ENCODE measurements at regions not wholly inside any gene's neighbourhood (a gene's known extent, or its start where the extent isn't known, plus 50 kb on each side); places are given as distances from the start of the nearest gene placed in this dataset.
"Not testable (repeated sequence)": the region's sequence is repeated elsewhere in the genome, so short reads cannot be mapped to it uniquely, and the experiment has no call there.

DNA sequence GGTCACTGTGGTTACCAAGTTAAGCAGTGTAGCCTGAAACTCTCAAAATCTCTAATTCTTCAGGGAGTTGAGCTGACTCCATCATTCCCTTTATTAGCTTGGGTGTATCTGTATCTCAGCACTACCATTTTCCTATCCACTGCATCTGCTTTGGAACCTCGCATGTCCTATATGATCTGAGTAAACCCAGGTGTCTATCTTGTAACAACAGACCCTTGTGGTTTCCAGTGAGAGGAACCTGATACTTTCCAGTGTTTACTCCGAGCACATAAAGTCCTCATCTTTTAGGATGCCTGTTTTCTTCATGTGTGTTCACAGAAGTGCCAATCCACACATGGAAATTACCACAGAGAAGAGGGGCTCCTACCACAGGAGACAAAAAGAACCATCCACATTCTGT lies 650.4 kb downstream of the LMO4 start:
- no peak for DNase-seq (ENCODE audit: low spot score)
- ATAC-seq: no peak

DNA sequence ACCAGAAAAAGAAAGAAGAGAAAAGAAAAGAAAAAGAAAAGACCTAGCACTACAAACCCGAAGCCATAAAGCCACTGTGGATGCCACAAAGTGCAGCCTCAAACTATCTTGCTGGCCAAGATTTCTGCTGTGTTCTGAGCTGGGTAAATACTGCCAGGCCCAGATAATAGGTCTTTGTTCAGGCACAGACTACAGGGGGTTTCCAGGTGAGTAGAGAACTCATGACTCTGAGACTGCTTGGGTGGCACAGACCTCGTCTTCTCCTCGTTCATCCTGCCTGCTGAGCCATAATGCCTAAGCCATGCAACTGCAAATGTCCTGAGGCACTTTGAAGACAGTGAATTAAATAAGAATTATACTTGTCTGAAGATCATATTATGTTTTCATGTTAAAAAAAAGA lies 651.8 kb downstream of the LMO4 start:
- ATAC-seq: no peak
- no peak for DNase-seq (ENCODE audit: low spot score)

DNA sequence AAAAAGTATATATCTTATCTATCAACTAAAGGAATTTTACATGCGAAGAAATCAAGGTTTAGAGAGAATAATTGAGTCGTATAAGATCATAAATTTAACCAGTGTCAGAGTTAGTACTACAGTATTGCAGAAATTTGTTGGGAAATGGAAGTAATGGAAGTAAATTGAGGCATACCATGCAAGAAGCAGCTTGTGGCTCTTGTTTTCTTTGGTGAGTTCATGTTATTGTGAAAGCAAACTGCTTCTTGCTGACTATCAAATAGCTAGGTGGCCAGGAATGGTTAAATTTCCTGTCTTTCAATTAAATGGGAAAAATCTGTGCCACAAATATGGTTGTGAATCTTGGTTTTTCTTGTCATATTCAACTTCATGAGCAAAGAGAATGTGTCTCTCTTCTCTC lies 652.7 kb downstream of the LMO4 start:
- no peak for DNase-seq (ENCODE audit: low spot score)
- ATAC-seq: no peak

DNA sequence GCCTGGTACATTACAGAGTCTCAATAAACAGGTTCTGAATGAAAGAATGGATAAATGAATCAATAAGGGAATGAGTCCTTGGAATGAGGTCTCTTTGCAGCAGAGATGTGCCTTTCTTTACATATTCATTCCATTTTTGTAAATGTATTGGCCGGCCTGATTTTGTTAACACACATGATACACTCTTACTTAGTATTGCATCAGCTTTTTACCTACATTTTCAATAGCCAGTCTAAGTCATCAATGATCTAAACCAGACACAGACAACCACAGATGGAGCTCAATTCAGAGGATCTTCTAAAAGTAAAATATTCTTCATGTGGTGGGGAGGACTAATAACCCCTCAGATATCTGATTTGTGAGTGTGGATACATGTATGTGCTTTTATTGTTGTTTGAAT lies 653.1 kb downstream of the LMO4 start:
- DNase-seq (ENCODE audit: low spot score): no peak
- ATAC-seq: no peak

DNA sequence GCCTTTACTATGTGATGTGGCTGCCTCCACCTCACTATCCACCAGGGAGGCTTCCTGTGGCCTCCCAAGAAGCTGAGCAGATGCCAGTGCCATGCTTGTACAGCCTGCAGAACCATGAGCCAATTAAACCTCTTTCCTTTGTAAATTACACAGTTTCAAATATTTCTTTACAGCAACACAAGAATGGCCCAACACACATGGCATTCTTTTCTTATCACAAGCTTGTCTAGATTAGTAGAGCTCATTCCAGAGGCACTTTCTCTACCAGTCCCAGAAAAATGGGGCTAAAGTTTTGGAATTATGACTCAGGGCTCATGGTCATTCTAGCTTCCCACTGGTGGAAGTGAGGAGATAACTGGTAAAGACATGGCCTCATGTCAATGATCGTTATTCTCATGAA lies 655.2 kb downstream of the LMO4 start:
- ATAC-seq: no peak
- no peak for DNase-seq (ENCODE audit: low spot score)

DNA sequence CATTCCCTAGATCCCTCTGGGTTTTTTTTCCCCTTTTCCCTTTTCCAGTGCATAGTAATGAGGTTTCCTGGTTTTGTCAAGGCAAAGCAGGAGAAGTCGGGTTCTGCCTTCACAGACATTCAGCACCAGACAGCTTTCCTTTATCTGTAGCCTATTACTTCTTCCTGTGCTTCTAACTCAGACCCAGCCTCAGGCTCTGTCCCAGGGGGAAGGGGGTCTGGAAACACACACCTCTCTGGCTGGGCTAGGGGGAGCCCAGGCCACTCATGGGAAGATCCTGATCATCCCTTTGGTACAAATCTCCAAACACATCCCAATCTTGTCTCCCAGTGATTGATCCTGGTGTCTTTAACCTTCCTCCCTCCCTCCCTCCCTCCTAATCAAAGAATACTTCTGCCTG lies 656.4 kb downstream of the LMO4 start:
- ATAC-seq (no peak), DNase-seq (ENCODE audit: low spot score) (no peak)

DNA sequence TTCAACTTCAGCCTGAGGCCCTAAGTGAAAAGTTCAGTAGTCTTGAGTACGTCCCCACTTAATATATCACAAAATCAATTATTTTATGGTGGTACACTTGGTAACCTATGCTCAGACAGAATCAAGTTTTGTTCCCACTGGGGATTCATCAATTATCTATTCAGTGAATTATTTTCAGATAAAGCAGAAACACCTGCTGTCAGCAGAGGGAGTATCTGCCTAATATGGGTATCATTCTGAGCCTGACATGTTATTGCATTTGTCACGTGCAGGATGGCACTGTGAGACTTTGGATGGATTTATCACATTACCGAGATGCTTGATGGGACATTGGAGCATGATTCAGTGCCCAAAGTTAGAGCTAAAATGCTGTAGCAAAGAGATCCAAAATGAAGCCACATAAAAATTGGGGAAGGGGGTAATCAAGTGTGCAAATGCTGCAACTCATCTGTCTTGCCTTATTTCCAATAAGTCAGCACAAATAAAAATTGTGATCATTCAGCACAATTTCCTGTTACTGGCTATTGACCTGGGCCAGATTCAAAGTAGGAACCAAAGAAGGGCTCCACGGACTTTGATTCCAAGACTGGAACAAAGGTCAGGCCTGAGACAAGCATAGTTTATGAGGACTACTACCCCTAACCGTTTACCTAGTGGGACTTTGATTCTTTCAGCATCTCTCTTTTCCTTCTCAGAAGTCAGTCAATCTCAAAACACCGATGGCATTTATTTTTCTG lies 657.6 kb downstream of the LMO4 start:
- DNase-seq (ENCODE audit: low spot score) (no peak), ATAC-seq (peak; percentile 69)

DNA sequence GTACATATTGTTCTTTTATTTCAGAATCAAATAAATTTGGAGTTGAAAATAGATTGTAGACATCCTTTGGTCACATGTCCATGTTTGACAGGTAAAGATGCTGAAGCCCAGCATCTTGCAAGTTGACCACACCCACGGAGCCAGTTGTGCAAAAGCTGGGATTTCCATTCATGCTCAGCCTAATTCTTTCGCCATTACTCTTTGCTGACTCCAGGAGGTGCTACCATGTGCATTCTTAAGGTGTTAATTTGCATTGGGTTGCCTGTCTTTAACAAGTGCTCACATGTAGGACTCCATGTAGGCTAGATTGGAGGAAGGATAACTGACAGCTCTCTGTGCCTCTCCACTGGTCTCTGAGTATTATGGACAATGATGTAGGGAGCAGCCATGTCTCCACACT lies 660.7 kb downstream of the LMO4 start:
- no peak for DNase-seq (ENCODE audit: low spot score)
- no peak for ATAC-seq

DNA sequence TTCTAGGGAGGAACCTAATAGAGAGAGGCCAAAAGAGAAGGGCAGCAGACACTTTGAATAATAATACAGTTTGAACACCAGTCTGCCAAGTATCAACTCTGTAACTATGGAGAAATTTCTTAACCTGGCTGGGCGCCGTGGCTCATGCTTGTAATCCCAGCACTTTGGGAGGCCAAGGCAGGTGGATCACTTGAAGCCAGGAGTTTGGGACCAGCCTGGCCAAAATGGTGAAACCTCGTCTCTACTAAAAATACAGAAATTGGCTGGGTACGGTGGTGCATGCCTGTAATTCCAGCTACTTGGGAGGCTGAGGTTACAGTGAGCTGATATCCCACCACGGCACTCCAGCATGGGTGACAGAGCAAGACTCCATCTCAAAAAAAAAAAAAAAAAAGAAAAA lies 663.9 kb downstream of the LMO4 start:
- not testable (repeated sequence) for ATAC-seq; DNase-seq (ENCODE audit: low spot score)

DNA sequence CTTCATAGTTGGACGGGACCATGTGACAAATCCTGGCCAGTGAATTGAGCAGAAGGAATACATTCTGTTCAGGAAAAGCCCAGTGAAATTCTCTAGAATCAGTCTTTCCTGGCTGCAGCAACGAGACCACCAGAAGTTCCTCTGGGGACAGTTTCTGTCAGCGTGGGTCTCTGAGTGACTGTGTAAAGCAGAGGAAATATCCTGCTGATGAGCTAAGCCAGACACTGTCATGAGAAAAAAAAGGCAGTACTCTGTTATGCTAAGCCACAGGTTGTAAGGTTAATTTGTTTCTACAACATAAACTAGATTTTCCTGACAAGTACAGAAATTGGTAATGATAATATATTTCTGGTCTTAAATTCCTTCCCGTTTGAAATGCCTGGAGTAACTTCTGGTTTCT lies 664.4 kb downstream of the LMO4 start:
- no peak for ATAC-seq
- DNase-seq (ENCODE audit: low spot score): no peak

DNA sequence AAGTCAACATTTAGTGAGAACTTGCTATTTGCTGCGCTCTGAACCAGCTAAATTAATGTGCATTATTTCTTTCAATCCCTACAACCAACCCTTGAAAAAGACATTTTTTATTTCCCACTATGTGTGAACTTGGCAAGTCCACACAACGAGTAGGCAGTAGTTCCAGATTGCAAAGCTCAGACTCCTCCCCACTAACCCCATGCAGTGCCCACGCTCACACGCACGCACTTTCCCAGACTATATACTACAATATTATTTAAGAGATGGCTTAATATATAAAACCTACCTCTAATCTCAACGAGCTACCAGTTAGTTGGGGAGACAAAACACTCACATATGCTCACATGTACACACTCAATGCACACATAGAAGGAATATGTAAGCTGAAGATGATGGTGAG lies 671.2 kb downstream of the LMO4 start:
- DNase-seq (ENCODE audit: low spot score): no peak
- ATAC-seq: no peak

DNA sequence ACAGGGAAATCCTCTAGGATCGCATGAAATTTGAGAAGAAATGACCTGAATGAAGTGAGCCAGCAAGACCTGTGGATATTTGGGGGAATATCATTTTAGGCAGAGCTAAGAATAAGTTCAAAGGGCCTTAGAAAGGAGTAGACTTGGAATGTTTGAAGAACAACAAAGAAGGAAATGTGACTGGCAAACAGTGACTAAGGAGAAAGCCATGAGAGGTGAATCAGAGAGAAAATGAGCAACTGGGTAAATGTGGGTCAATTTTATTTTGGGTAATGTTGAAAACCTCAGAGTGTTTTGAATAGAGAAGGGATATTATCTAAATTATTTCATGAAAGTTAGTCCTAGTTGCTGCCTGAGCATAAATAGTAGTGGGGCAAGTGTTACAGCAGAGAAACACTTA lies 672.8 kb downstream of the LMO4 start:
- no peak for DNase-seq (ENCODE audit: low spot score)
- ATAC-seq: no peak

DNA sequence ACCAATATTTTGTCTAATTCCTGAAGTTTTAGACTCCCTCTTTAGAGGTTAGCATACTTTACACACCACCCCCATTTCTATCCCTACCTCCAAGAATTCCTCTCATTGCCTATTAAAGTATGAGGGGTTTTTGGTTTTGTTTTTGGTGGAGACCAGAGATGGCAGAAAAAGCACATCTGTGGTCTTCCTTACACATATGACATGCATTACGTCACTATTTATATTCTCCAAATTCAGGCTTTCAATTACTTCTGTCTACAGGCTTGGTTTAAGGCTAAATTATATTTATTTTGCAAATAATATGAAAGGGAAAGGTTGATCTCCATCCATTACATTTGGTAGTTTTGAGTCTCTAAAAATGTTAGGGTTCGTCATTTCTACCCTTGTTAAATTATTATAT lies 674.6 kb downstream of the LMO4 start:
- ATAC-seq (no peak), DNase-seq (ENCODE audit: low spot score) (no peak)

DNA sequence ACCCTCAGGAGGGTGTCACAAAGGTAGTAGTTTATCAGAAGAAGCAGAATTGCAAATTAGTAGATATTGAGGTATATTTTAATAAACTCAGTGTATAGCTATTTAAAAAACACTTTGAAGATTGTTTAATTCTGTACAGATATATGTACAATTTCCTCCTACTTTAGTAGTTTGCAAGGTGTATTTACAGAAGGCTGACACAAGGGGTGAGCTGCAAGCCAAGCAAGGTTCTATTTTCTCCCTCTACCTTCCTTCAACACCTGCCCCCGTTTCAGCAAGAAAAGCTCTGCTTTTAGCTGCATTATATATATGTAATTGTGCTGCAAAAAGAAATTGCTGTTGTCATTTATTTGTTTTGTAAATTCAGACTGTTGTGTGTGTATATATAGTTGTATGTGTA lies 674.2 kb upstream of the PKN2 start:
- DNase-seq (ENCODE audit: low spot score): no peak
- ATAC-seq: no peak

DNA sequence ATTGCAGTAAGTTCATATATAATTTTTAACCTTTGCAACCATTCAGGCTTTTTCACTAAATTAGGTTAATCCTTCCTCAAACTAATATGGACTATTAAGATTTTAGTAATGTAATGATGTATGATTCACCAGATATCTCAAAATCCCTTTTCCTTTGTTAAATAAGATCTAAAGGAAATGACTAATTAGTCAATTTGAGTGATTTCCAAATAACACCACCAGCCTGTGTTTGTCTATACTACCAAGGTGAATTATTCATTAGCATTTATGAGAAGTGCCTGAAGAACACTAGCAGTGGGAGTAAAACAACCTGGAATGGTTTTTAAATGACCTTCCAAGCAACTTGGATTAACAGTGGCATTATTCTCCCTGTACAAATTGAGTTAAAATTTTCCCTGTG lies 670.6 kb upstream of the PKN2 start:
- DNase-seq (ENCODE audit: low spot score) (no peak), ATAC-seq (no peak)

DNA sequence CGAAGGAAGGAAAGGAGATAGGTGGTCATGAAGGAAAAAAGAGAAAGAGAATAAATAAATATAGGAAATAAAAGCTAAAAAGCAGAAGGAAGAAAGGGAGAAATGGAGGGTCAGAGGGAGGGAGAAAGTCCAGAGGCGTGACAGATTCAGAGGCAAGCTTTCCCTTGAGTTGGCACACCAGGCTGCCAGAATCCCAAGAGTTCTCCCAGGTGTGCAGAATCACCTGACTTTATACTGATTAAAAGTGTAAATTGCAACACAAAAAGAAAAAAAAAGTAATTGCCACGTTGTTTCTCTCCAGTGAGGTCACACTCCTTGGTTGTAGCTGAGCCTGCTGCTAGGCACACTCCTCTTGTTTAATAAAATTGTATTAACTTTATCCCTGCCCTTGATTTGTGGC lies 669.9 kb upstream of the PKN2 start:
- no peak for ATAC-seq
- no peak for DNase-seq (ENCODE audit: low spot score)

DNA sequence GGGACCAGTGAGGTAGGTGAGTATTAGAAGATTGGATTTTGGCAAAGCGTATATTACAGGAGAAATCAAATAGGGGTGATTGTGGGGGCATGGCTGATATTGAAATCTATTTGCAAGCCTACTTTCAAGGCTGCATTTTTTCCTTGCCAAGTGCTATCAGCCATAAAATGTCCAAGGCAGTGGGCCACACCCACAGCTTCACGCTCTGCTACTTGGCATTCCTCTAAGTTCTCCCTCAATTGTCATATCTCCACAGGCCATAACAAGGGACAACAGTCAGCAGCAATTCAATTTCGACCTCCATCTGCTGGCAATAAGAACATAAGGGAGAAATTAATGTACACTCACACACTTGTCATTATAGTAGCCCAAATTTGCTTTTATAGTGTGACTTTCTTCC lies 667.1 kb upstream of the PKN2 start:
- DNase-seq (ENCODE audit: low spot score): no peak
- ATAC-seq: no peak

DNA sequence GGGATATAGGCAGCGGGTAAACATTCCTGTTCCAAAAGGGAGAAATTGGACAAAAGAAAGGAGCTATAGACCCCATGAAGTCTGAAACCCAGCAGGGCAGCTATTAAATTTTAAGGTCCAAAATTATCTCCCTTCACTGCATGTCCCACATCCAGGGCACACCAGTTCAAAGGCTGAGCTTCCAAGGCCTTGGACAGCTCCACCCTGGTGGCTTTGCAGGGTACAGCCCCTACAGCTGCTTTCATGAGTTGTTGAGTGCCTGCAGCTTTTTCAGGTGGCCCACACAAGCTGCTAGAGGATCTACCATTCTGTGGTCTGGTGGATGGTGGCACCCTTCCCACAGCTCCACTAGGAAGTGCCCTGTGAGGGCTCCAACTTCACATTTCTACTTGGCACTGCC lies 662.5 kb upstream of the PKN2 start:
- no peak for ATAC-seq
- DNase-seq (ENCODE audit: low spot score): no peak

DNA sequence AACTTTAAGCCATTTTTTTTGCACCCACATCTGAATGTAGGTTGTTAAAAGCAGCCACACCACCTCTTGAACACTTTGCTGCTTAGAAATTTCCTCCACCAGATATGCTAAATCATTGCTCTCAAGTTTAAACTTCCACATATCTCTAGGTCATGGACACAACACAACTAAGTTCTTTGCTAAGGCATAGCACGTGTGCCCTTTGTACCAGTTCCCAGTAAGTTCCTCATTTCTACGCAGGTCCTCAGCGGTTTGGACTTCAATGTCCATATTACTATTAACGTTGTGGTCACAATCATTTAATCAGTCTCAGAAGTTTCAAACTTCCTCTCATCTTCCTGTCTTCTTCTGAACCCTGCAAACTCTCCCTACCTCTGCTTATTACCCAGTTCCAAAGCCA lies 661.6 kb upstream of the PKN2 start:
- no peak for ATAC-seq
- no peak for DNase-seq (ENCODE audit: low spot score)

DNA sequence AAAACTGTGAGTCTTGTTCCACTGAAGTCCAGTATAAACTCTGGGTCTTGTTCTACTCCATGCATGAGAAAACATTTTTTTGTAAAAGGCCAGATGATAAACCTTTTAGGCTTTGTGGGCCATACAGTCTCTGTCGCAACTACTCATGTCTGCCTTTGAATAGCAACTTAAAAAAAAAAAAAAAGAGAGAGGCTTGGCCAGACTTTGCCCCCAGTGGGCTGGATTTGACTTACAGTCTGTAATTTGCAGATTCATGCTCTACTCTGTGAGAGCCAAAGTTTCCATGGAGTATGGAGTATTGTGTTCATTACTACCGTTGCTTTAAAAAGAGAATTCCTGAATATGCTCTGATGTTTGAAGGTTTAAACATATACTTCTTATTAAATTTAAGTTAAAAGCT lies 654.9 kb upstream of the PKN2 start:
- DNase-seq (ENCODE audit: low spot score) (peak; percentile 55), ATAC-seq (peak; percentile 99)

DNA sequence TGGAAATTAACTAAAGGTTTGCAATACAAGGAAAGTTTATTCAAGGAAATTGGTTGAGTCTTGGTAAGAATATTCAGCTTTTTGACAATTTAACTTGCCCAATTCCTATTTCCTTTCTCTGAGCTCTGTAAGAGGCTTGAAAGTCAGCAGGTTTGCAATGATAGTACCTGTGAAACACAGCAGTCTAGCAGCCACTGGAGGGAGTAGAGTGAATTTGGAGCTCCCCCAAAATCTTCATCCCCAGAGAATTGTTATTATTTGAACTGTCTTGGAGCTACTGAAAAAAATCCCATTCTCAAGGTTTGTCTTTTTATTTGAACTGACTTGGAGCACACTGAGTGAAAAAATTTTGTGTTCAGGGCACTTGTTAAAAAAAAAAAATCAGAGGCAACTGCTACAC lies 654.2 kb upstream of the PKN2 start:
- no peak for DNase-seq (ENCODE audit: low spot score)
- peak; percentile 77 for ATAC-seq

DNA sequence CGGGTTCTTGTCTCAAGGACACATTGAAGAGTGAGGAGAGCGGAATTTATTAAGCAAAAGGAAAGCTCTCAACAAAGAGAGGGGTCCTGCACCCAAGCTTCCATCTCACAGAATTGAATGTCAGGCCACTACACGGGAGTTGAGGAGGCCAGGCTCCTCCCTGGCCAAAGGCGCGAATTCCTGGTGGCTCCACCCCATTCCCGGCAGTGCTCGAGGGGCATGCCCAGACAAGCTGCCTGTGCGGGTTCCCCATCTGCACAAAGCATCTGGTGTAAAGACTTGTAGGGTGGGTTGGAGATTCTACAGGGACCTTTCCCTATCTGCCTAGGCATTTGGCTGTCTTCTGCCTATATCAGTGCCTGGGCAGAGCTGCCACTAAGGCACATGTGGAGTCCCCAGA lies 648.5 kb upstream of the PKN2 start:
- ATAC-seq: no peak
- DNase-seq (ENCODE audit: low spot score): no peak

DNA sequence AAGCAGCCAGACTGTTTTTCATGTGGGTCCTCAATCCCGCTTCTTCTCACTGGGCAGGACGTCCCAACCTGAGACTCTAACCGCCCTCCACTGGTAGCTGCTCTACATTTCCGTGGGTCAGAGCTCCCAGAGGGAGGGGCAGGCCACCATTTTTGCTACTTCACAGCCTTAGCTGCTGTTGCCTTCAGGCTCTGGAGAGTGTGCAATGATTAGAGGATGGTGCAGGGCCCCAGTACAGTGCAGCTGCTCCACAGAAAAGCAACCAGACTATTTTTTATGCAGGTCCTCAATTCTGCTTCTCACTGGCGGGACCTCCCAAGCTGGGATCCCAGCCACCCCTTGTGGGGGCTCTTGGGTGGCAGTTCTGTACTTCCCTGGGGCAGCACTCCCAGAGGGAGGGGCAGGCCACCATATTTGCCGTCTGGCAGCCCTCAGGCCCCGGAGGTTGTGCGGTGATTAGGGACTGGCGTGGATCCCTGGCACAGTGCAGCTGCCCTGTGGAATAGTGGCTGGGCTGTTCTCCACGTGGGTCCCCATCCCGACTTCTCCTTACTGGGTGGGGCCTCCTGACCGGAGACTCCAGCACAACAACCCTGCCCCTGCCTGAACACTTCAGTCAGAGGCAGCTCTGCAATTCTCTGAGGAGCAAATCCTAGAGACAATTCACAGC lies 647.6 kb upstream of the PKN2 start:
- ATAC-seq: no peak

More for the DNA sequence above, 647.6 kb upstream of the PKN2 start:
- no peak for DNase-seq (ENCODE audit: low spot score)

All from left lobe of liver (tissue), 2 donors.